ENCODE measurements at regions not wholly inside any gene's neighbourhood (a gene's known extent, or its start where the extent isn't known, plus 50 kb on each side); places are given as distances from the start of the nearest gene placed in this dataset.

DNA sequence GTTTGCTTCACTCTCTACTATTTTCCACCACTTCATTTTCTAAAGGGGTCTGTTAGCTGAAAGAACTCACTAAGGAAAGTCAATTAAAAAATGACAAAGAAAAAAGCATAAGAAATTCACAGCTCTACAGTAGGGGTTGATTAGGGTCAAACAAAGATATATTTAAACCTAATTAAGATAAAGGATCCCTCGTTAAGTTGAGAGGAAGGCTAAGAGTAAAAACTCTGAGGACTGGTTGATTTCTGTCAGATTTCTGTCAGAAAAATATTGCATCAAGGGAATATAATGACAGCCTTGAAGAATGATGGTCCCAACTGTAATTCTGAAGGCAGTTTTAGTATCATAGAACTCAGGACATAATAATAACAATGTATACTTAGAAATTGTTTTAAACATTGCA, 218.0 kb downstream of the QDPR start:
- no peak overlapping the region for H3K4me3 ChIP-seq
- no peaks in the 10 kb centered on the region for H3K27me3 ChIP-seq
- DNase-seq (no peak), ATAC-seq (no peak)
- no peak overlapping the region for H3K27ac ChIP-seq
- no peaks in the 10 kb centered on the region for H3K9me3 ChIP-seq
- no peaks in the 10 kb centered on the region for H3K36me3 ChIP-seq
- H3K4me1 ChIP-seq: no peaks in the 10 kb centered on the region
- 32% methylated on average over 1 of the region's 1 CpG for WGBS, 2 donors
- TF ChIP-seq, protein P1, sequence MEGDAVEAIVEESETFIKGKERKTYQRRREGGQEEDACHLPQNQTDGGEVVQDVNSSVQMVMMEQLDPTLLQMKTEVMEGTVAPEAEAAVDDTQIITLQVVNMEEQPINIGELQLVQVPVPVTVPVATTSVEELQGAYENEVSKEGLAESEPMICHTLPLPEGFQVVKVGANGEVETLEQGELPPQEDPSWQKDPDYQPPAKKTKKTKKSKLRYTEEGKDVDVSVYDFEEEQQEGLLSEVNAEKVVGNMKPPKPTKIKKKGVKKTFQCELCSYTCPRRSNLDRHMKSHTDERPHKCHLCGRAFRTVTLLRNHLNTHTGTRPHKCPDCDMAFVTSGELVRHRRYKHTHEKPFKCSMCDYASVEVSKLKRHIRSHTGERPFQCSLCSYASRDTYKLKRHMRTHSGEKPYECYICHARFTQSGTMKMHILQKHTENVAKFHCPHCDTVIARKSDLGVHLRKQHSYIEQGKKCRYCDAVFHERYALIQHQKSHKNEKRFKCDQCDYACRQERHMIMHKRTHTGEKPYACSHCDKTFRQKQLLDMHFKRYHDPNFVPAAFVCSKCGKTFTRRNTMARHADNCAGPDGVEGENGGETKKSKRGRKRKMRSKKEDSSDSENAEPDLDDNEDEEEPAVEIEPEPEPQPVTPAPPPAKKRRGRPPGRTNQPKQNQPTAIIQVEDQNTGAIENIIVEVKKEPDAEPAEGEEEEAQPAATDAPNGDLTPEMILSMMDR (IDR thresholded peaks at IDR 0.05): no peak
- intact Hi-C loops (cut with DNase I): no loop called here

DNA sequence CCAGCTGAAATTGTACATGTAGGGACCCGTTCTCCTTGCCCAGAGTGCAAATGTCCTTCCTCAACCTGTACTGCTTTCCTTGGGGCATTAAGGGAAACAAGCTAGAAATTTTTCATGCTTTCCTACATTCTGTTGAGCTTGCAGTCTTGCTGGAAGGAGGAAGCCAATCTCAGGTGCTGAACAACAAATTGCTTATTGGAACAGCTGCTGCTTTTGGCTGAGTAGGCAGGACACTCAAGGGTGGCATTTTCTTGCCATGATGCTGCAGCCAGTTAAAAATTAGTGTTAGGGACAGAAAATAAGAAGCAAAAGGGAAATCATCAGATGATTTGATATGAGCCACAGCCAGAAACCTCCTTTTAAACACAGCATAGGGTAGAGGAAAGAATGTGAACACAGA, 223.7 kb downstream of the QDPR start:
- 94 to 96% methylated on average over 1 of the region's 1 CpG for WGBS, 2 donors
- TF ChIP-seq, protein P1 (IDR thresholded peaks at IDR 0.05): no peak
- Histone ChIP-seq H3K36me3 (no peaks in the 10 kb centered on the region), H3K27me3 (no peaks in the 10 kb centered on the region), H3K27ac (no peak overlapping the region), H3K9me3 (no peaks in the 10 kb centered on the region), H3K4me1 (peaks cover 0 to 19% (median 15%) of the 10 kb centered on the region in 9 donors), H3K4me3 (no peak overlapping the region)
- DNase-seq (no peak), ATAC-seq (no peak)
- intact Hi-C loops (cut with DNase I): no loop called here

DNA sequence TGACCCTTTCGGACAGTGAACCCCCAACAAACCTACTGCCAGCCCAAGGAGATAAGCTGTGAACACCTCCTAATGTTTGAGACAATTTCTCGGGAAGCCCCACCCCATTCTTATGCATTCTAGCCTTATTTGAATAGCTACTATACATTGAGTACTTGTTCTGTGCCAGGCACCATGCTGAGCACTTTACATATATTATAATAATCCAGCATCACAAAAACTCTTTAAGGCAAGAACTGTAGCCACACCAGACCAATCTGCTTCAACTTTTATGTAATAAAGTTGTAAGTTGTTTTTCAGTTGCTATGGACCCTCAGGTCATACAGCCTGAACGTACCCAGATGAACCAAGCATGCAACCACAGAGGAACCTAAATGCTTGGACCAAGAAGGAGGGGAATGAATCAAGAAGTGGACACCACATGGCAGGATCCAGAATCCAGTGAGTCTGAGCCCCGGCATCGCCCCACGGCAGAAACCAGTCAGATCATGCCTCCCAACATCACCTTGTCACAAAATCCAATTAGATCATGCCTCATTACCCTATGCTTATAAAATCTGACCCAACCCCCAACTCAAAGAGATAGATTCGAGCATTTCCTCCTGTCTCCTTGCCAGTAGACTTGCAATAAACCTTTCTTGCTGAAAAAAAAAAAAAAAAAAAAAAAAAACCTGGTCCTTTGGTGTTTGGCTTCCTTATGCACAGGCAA, 225.0 kb downstream of the QDPR start:
- ATAC-seq (no peak), DNase-seq (no peak)
- H3K4me1 ChIP-seq: peaks cover 0 to 19% (median 15%) of the 10 kb centered on the region in 9 donors
- WGBS, 2 donors: 77 to 81% methylated on average over 7 of the region's 7 CpGs
- no peak overlapping the region for H3K27ac ChIP-seq
- H3K36me3 ChIP-seq: no peaks in the 10 kb centered on the region
- TF ChIP-seq, protein P1 (IDR thresholded peaks at IDR 0.05): no peak
- intact Hi-C loops (cut with DNase I): no loop called here
- H3K4me3 ChIP-seq: no peak overlapping the region
- no peaks in the 10 kb centered on the region for H3K9me3 ChIP-seq
- H3K27me3 ChIP-seq: no peaks in the 10 kb centered on the region

DNA sequence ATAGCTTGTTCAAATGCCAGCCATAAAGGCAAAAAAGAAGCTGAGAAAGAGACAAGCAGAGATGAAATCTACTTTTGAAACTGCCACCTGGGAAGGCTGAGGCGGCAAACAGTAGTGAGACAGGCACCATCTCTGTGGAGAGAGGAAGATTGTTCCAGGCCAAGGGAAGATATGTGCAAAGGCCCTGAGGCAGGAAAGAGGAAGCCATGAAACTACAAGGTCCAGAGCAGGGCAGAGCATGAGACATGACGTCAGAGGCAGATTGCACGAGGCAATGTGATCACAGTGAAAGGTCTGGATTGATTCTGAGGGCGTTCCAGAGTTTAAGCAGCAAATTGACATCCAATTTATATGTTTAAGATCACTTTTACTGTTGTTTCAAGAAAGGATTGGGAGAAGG, 226.1 kb downstream of the QDPR start:
- ATAC-seq: no peak
- TF ChIP-seq, protein P1 (IDR thresholded peaks at IDR 0.05): no peak
- Histone ChIP-seq H3K27me3 (no peaks in the 10 kb centered on the region), H3K4me3 (no peak overlapping the region), H3K9me3 (no peaks in the 10 kb centered on the region), H3K4me1 (peaks cover 0 to 19% (median 15%) of the 10 kb centered on the region in 9 donors), H3K36me3 (no peaks in the 10 kb centered on the region), H3K27ac (no peak overlapping the region)
- no peak for DNase-seq
- WGBS, 2 donors: 78 to 88% methylated on average over 4 of the region's 4 CpGs
- intact Hi-C loops (cut with DNase I): no loop called here

Data from heart right ventricle (tissue), 16 donors.